ENCODE measurements at regions not wholly inside any gene's neighbourhood (a gene's known extent, or its start where the extent isn't known, plus 50 kb on each side); places are given as distances from the start of the nearest gene placed in this dataset.

GRCh38 chr21:17185674-17186073 is 327.2 kb upstream of the CXADR start:
- TF ChIP-seq EZH2 (IDR thresholded peaks at IDR 0.05; ENCODE audit: insufficient read depth, poor library complexity, severe bottlenecking) (no peak), EZH2phosphoT487 (IDR thresholded peaks at IDR 0.05; ENCODE audit: insufficient read depth, low read depth) (no peak)

All from GM23248 (cell line).